Osteoblast (primary cell): ENCODE measurements at regions not wholly inside any gene's neighbourhood (a gene's known extent, or its start where the extent isn't known, plus 50 kb on each side); places are given as distances from the start of the nearest gene placed in this dataset.
A peak's percentile ranks its signal among the peaks of the same experiment; 100 is the strongest.

Source experiments
- DNase-seq: peaks from one replicate; pipeline ENCODE4 v3.0.0; 2011; ENCODE audit warnings: low spot score, mixed read lengths; ENCODE audit not compliant: insufficient read length; ENCODE audit errors: missing footprints
- H2AFZ ChIP-seq: 2 replicates; pipeline ENCODE4 v1.6.0; 2011; ENCODE audit warnings: mild to moderate bottlenecking, low read length
- H3K27ac ChIP-seq: 2 replicates; pipeline ENCODE4 v1.5.1; 2011; ENCODE audit warnings: mild to moderate bottlenecking, low read depth, low read length, moderate library complexity
- H3K27me3 ChIP-seq: 2 replicates; pipeline ENCODE4 v1.6.0; 2012; ENCODE audit warnings: mild to moderate bottlenecking, control low read depth, inconsistent platforms, low read length, moderate library complexity; ENCODE audit not compliant: insufficient read depth
- H3K36me3 ChIP-seq: 2 replicates; pipeline ENCODE4 v1.5.1; 2011; ENCODE audit warnings: mild to moderate bottlenecking, low read length, control low read depth, moderate library complexity; ENCODE audit not compliant: insufficient read depth
- H3K4me1 ChIP-seq: 2 replicates; pipeline ENCODE4 v1.5.1; 2011; ENCODE audit warnings: mild to moderate bottlenecking, low read length, control low read depth, moderate library complexity; ENCODE audit not compliant: insufficient read depth
- H3K4me2 ChIP-seq: 2 replicates; pipeline ENCODE4 v1.6.0; 2011; ENCODE audit warnings: mild to moderate bottlenecking, low read length; ENCODE audit not compliant: insufficient read depth
- H3K4me3 ChIP-seq: fragments of 200-600 bp; sonication (generic); 3 replicates; pipeline ENCODE4 v1.5.1; 2012; ENCODE audit warnings: mild to moderate bottlenecking, low read length, inconsistent platforms; ENCODE audit not compliant: insufficient read depth
- H3K79me2 ChIP-seq: 2 replicates; pipeline ENCODE4 v1.6.0; 2012; ENCODE audit warnings: mild to moderate bottlenecking, low read length, control low read depth, inconsistent platforms; ENCODE audit not compliant: insufficient read depth
- H3K9me3 ChIP-seq: 2 replicates; pipeline ENCODE4 v1.5.1; 2011; ENCODE audit warnings: low read depth, low read length, control low read depth
- H4K20me1 ChIP-seq: 2 replicates; pipeline ENCODE4 v1.6.0; 2012; ENCODE audit warnings: mild to moderate bottlenecking, low read length, control low read depth; ENCODE audit not compliant: insufficient read depth
- CTCF ChIP-seq: IDR thresholded peaks from 2 replicates; pipeline ENCODE4 v1.5.1; 2011; ENCODE audit warnings: mild to moderate bottlenecking, low read depth, low read length, moderate library complexity; ENCODE audit errors: extremely low read depth

DNA sequence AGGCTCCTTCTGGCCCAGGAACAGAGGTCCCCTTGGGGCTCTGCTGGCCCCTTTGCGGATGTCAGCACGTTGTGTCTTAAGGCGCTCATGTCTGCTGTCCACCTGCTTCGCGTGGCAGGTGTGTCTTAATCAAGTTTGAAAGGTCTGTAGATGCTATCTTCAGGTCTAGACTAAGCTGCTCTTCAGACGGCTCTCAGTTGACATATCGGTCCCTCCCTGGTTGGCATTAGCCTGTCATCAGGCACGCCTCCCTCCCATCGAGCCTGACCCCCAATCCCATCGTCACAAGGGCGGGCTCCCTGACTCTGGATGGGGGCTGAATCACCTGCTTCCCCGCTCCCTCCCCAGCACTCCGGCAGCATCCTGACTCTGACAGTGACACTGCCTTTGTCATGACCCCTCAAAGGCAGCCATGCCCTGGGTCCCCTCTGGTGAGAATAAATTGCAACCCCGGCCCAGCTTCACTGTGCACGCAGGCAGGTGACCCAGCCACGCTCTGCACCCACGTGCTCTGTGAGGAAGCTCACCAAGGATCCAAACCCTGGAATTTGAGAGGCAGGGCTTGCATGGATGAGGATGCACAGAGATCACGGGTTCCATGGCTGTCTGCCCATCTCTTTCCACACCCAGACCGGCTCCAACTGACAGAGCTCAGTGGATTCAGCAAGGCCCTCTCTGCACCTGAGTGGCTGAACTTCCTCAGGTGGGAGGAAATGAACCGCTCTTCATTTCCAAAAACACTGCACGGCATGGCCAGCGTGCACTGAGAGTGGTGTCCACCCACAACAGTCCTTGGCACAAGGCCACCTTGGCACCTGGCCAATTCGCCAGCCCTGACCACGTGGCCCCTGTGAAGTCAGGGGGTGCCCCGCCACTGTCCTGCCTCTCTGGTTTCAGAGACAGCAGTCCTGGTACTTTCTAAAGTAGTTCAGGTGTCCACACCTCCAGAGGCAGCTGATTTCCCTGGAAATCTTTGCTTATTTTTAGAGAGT lies 110.2 kb upstream of the GPC1 start:
- peak; percentile 84 for DNase-seq
- H3K4me2 ChIP-seq: no peak overlapping the region
- no peak for TF ChIP-seq CTCF
- H3K79me2 ChIP-seq: no peaks in the 10 kb centered on the region
- H3K27ac ChIP-seq: no peak overlapping the region
- H3K36me3 ChIP-seq: no peaks in the 10 kb centered on the region
- no peaks in the 10 kb centered on the region for H3K27me3 ChIP-seq
- H3K9me3 ChIP-seq: no peaks in the 10 kb centered on the region
- no peak overlapping the region for H3K4me3 ChIP-seq
- H3K4me1 ChIP-seq: peaks cover 12% of the 10 kb centered on the region
- no peak overlapping the region for H2AFZ ChIP-seq
- no peaks in the 10 kb centered on the region for H4K20me1 ChIP-seq

DNA sequence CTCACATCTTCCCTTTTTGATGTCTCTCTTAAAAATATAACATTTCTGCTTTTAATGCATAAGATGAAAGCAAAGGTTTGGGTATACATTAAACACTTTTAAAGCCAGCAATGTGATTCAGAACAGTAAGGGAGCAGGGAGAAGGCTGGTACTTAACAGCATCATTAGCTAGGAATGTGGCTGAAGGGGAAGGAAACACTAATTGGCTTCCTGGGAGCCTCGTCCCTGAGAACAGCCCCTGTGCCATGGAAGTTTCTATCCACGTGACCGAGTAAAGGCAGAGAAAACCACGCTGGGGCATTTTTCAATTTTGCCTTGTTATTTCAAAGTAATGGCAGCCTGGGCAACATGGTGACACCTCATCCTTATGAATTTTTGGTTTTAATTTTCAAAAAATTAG lies 109.2 kb upstream of the GPC1 start:
- H3K4me1 ChIP-seq: peaks cover 4% of the 10 kb centered on the region
- no peaks in the 10 kb centered on the region for H3K27me3 ChIP-seq
- no peaks in the 10 kb centered on the region for H4K20me1 ChIP-seq
- no peaks in the 10 kb centered on the region for H3K79me2 ChIP-seq
- TF ChIP-seq CTCF: no peak
- H3K9me3 ChIP-seq: no peaks in the 10 kb centered on the region
- no peak overlapping the region for H3K27ac ChIP-seq
- no peak overlapping the region for H3K4me2 ChIP-seq
- no peaks in the 10 kb centered on the region for H3K36me3 ChIP-seq
- DNase-seq: peak; percentile 78
- no peak overlapping the region for H2AFZ ChIP-seq
- H3K4me3 ChIP-seq: no peak overlapping the region

GRCh38 chr2:240326886-240327285 lies 108.6 kb upstream of the GPC1 start:
- Histone ChIP-seq H3K27me3 (peaks cover 1% of the 10 kb centered on the region), H3K4me2 (no peak overlapping the region), H3K9me3 (no peaks in the 10 kb centered on the region), H2AFZ (no peak overlapping the region), H3K36me3 (no peaks in the 10 kb centered on the region), H3K4me3 (no peak overlapping the region), H3K79me2 (no peaks in the 10 kb centered on the region), H3K4me1 (peaks cover 4% of the 10 kb centered on the region), H3K27ac (no peak overlapping the region), H4K20me1 (no peaks in the 10 kb centered on the region)
- no peak for DNase-seq
- TF ChIP-seq CTCF: no peak

GRCh38 chr2:240327566-240327965 lies 107.9 kb upstream of the GPC1 start:
- DNase-seq: no peak
- Histone ChIP-seq H3K79me2 (no peaks in the 10 kb centered on the region), H3K27ac (no peak overlapping the region), H3K4me2 (no peak overlapping the region), H2AFZ (no peak overlapping the region), H3K4me3 (no peak overlapping the region), H3K9me3 (no peaks in the 10 kb centered on the region), H3K36me3 (no peaks in the 10 kb centered on the region), H3K27me3 (peaks cover 4% of the 10 kb centered on the region), H4K20me1 (no peaks in the 10 kb centered on the region), H3K4me1 (peaks cover 4% of the 10 kb centered on the region)
- no peak for TF ChIP-seq CTCF
